SU-DHL-6 (cell line): ENCODE measurements at regions not wholly inside any gene's neighbourhood (a gene's known extent, or its start where the extent isn't known, plus 50 kb on each side); places are given as distances from the start of the nearest gene placed in this dataset.

Source experiments
- H2AFZ ChIP-seq: fragments of 200-600 bp; sonication (generic); 2 replicates; pipeline ENCODE4 v1.6.1; 2014; ENCODE audit warnings: low read depth, mild to moderate bottlenecking, moderate library complexity, mixed read lengths, antibody characterized with exemption, low read length; ENCODE audit not compliant: severe bottlenecking
- H3F3A ChIP-seq: fragments of 200-600 bp; shearing (Covaris generic); 2 replicates; pipeline ENCODE4 v1.6.0; 2016; ENCODE audit warnings: antibody characterized with exemption, mild to moderate bottlenecking; ENCODE audit not compliant: insufficient read depth
- H3K27ac ChIP-seq: fragments of 200-600 bp; sonication (generic); 2 replicates; pipeline ENCODE4 v1.5.1; 2016; ENCODE audit warnings: low read depth, mild to moderate bottlenecking, low read length, moderate library complexity, mixed read lengths
- H3K27me3 ChIP-seq: fragments of 200-600 bp; sonication (generic), shearing (Covaris generic); 2 replicates; pipeline ENCODE4 v1.6.0; 2014; ENCODE audit warnings: mild to moderate bottlenecking, low read length
- H3K36me3 ChIP-seq: fragments of 200-600 bp; sonication (generic); 2 replicates; pipeline ENCODE4 v1.6.1; 2014; ENCODE audit warnings: mild to moderate bottlenecking, low read length, mixed read lengths
- H3K4me2 ChIP-seq: fragments of 300-600, 200-600 bp; shearing (Covaris generic), sonication (generic); 2 replicates; pipeline ENCODE4 v1.6.0; 2014; ENCODE audit warnings: low read length, low read depth, mild to moderate bottlenecking; ENCODE audit not compliant: poor library complexity, severe bottlenecking
- H3K4me3 ChIP-seq: fragments of 200-600 bp; sonication (generic); 2 replicates; pipeline ENCODE4 v1.5.1; 2014; ENCODE audit warnings: antibody characterized with exemption, low read length, mild to moderate bottlenecking, mixed read lengths; ENCODE audit not compliant: insufficient read depth, poor library complexity, severe bottlenecking
- H3K79me2 ChIP-seq: fragments of 200-600 bp; sonication (generic); 2 replicates; pipeline ENCODE4 v1.6.1; 2014; ENCODE audit warnings: mild to moderate bottlenecking, low read length, moderate library complexity; ENCODE audit not compliant: insufficient read depth
- H3K9ac ChIP-seq: fragments of 200-600 bp; sonication (generic); 2 replicates; pipeline ENCODE4 v1.7.0; 2014; ENCODE audit warnings: mild to moderate bottlenecking, low read length
- H3K9me2 ChIP-seq: fragments of 200-600 bp; sonication (generic); replicated peaks from 2 replicates; pipeline ENCODE4 v1.6.1; 2014; ENCODE audit warnings: low read length; ENCODE audit not compliant: insufficient read depth
- H3K9me3 ChIP-seq: fragments of 200-600 bp; sonication (generic); 2 replicates; pipeline ENCODE4 v1.6.1; 2014; ENCODE audit warnings: low read length, mixed read lengths; ENCODE audit not compliant: insufficient read depth
- H4K20me1 ChIP-seq: fragments of 200-600 bp; sonication (generic); 2 replicates; pipeline ENCODE4 v1.6.1; 2014; ENCODE audit warnings: low read depth, mild to moderate bottlenecking, antibody characterized with exemption, low read length, moderate library complexity, mixed read lengths
- CTCF ChIP-seq: fragments of 200-600 bp; sonication (generic); IDR thresholded peaks from one replicate; pipeline ENCODE4 v1.5.1; 2017; ENCODE audit warnings: antibody characterized with exemption, mild to moderate bottlenecking, low read length, moderate library complexity; ENCODE audit not compliant: insufficient read depth, poor library complexity, severe bottlenecking
- EZH2phosphoT487 ChIP-seq: fragments of 200-600 bp; sonication (generic), shearing (Covaris generic); conservative IDR thresholded peaks from 2 replicates; pipeline ENCODE4 v1.6.1; 2018; ENCODE audit warnings: mild to moderate bottlenecking, antibody characterized with exemption, low read length, moderate library complexity, mixed read lengths

- Histone ChIP-seq H3K27me3 (no peaks in the 10 kb centered on the region), H3K27ac (no peak overlapping the region), H3K9ac (no peak overlapping the region), H3K79me2 (no peaks in the 10 kb centered on the region), H3K9me3 (no peaks in the 10 kb centered on the region), H3K9me2 (no peaks in the 10 kb centered on the region), H3K4me2 (no peak overlapping the region), H3K36me3 (no peaks in the 10 kb centered on the region), H3F3A (no peaks in the 10 kb centered on the region), H2AFZ (no peak overlapping the region), H3K4me3 (no peak overlapping the region), H4K20me1 (no peaks in the 10 kb centered on the region)
- no peak for TF ChIP-seq EZH2phosphoT487
- no peak for TF ChIP-seq CTCF
Observed at GRCh38 chr4:114389070-114389685, 209.4 kb upstream of the UGT8 start.

- H3F3A ChIP-seq: no peaks in the 10 kb centered on the region
- no peaks in the 10 kb centered on the region for H3K27me3 ChIP-seq
- H3K4me2 ChIP-seq: no peak overlapping the region
- no peaks in the 10 kb centered on the region for H4K20me1 ChIP-seq
- no peaks in the 10 kb centered on the region for H3K9me2 ChIP-seq
- TF ChIP-seq EZH2phosphoT487 (no peak), CTCF (no peak)
- no peak overlapping the region for H3K9ac ChIP-seq
- no peak overlapping the region for H2AFZ ChIP-seq
- no peaks in the 10 kb centered on the region for H3K36me3 ChIP-seq
- no peak overlapping the region for H3K4me3 ChIP-seq
- H3K27ac ChIP-seq: no peak overlapping the region
- H3K9me3 ChIP-seq: no peaks in the 10 kb centered on the region
- no peaks in the 10 kb centered on the region for H3K79me2 ChIP-seq
Observed at GRCh38 chr4:114393295-114394038, 205.1 kb upstream of the UGT8 start.

GRCh38 chr4:114396808-114397207 is 201.8 kb upstream of the UGT8 start:
- no peak overlapping the region for H3K4me2 ChIP-seq
- no peaks in the 10 kb centered on the region for H3K9me2 ChIP-seq

More at GRCh38 chr4:114396808-114397207, 201.8 kb upstream of the UGT8 start:
- no peak overlapping the region for H3K27ac ChIP-seq
- H3F3A ChIP-seq: no peaks in the 10 kb centered on the region
- H3K36me3 ChIP-seq: no peaks in the 10 kb centered on the region
- no peaks in the 10 kb centered on the region for H3K9me3 ChIP-seq
- no peak overlapping the region for H2AFZ ChIP-seq
- H3K79me2 ChIP-seq: no peaks in the 10 kb centered on the region
- H3K4me3 ChIP-seq: no peak overlapping the region
- no peak overlapping the region for H3K9ac ChIP-seq
- TF ChIP-seq EZH2phosphoT487: no peak
- TF ChIP-seq CTCF: no peak
- H3K27me3 ChIP-seq: no peaks in the 10 kb centered on the region
- no peaks in the 10 kb centered on the region for H4K20me1 ChIP-seq
